Activated T-helper 9 cell treated with anti-CD3 and anti-CD28 coated beads, Interleukin-2, amount 50 U/mL, for 16 hours (primary cell): ENCODE measurements at regions not wholly inside any gene's neighbourhood (a gene's known extent, or its start where the extent isn't known, plus 50 kb on each side); places are given as distances from the start of the nearest gene placed in this dataset.
"Not testable (repeated sequence)": the region's sequence is repeated elsewhere in the genome, so short reads cannot be mapped to it uniquely, and the experiment has no call there.

Experiments
- DNase-seq: peaks from one replicate; pipeline ENCODE4 v3.0.0-alpha.2; 2020; ENCODE audit warnings: low read depth

DNA sequence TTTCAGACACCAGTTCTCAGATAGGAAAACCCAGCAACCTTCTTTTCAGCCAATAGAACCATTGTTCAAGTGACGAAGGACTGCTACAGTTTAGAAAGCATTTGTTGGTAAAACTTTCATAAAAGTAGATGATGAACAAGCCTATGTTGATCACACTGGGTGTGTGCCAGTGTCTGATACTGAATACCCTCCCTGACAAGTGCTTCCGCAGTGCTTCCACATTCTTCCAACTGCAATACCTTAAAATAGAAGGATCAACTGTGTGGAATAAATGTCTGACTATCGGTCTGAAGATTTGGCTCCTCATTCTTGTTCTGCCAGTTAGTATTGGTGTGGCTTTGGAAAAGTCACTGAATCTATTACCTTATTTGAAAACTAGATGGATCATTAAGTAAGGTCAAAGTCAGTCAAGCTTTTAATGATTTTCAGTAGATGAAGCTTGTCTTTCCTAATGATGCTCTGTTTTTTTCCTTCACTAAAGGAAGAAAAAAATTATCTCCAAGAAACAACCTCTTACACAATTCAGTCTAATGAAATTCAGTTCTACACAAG is 479.4 kb upstream of the CBLB start:
- DNase-seq: no peak

- no peak for DNase-seq
Measured at GRCh38 chr3:106349191-106349881, 480.5 kb upstream of the CBLB start.

DNA sequence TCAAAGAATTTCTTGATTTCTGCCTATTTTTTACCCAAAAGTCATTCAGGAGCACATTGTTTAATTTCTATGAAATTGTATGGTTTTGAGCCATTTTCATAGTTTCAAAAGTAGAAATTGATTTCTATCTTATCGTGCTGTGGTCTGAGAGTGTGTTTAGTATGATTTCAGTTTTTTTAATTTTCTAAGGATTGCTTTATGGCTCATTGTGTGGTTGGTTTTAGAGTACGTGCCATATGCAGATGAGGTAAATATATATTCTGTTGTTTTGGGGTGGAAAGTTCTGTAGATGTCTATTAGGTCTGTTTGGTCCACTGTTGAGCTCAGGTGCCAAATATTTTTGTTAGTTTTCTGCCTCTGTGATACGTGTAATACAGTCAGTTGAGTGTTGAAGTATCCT is 487.1 kb upstream of the CBLB start:
- no peak for DNase-seq

DNA sequence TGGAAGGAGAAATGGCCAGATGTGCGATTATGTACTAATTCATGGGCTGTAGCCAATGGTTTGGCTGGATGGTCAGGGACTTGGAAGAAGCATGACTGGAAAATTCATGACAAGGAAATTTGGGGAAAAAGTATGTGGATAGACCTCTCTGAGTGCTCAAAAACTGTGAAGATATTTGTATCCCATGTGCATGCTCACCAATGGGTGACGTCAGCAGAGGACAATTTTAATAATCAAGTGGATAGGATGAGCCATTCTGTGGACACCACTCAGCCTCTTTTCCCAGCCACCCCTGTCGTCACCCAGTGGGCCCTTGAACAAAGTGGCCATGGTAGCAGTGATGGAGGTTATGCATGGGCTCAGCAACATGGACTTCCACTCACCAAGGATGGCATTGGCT is 490.9 kb upstream of the CBLB start:
- DNase-seq: no peak

GRCh38 chr3:106360901-106361300 is 492.1 kb upstream of the CBLB start:
- not testable (repeated sequence) for DNase-seq

- DNase-seq: no peak
Measured at GRCh38 chr3:106364477-106364876, 495.7 kb upstream of the CBLB start.

- DNase-seq: no peak
Measured at GRCh38 chr3:106365061-106365691, 496.4 kb upstream of the CBLB start.

DNA sequence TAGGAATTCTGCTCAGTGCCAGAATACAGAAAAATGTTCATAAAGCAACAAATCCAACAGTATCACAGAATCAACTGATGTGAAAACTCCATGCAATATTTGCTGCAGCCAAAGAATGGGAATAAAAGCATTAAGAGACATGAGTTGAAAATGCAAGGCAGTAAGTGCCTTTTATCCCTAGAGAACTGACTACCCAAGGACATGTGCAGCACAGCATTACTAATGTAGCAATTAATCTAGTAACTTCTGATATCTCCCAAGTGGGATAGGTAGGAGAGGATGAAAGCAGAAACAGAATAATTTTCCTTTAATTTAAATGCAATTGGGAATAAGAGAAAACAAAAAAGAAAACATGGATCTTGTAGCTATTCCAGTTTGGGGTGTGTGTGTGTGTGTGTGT is 497.5 kb upstream of the CBLB start:
- no peak for DNase-seq

DNA sequence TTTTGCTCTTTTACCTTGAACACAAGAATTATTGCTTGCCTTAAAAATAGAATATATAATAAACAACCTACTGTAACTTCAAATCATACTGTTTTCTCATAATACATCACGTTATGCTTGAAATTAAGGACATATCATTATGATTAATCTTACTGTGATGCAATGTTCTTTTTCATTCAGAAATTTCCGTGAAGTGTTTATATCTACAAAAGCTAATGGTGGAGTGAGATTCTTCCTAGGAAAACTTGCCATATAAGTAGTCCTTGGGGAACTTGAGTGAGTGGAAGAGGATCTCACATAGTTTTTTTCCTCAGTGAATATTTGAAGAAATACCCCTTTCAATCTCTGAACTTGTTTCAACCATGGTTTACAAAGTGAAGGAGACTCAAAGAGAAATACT is 498.7 kb upstream of the CBLB start:
- DNase-seq: no peak

DNA sequence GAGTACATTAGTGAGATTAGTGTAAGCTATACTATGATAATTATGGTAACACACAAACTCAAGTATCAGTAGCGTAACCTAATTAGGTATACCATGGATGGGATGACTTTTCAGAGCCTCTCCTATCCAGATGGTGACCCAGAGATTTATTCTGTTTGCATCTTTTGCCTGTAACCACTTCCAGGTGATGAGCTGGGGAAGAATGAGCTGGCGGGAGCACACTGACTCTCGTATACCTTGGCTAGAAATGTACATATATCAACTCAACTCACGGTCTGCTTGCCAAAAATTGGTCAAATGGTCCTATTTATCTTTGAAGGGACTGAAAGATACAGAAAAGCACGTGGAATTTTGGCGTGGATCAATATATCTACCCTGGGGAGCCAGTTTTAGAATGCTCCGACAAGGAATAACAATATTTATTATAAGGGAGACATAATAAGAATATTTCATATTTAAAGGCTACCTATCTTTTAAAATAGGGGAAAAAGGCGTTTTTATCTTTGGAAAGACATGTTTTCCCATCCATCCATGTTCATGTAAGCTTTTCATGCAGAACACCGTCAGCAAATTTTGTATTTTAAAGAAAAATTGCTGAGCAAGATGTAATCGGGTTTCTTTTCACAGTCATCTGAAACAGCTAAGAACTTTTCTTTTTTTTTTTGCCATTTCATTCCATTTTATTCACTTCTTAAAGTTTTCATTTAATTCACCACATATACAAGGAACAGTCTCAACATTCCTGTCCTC is 502.6 kb upstream of the CBLB start:
- no peak for DNase-seq

- no peak for DNase-seq
Measured at GRCh38 chr3:106371971-106372805, 503.4 kb upstream of the CBLB start.

DNA sequence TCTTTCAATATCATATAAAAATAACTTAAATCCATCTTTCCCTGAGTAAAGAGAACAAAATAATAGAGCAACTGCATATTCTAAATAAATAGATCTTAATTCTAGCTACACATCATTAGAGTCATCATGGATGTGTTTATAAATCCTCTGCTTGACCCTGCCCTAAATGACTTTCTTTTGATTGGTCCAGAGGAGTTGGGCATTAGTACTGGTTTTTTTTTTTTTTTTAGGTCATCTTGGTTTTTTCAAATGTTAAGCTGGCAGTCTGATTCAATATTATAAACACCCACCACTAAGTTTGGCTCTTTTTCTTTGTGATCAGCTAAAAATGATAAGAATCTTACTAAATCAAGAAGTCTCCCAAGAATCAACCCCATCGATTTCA is 504.0 kb upstream of the CBLB start:
- no peak for DNase-seq

DNA sequence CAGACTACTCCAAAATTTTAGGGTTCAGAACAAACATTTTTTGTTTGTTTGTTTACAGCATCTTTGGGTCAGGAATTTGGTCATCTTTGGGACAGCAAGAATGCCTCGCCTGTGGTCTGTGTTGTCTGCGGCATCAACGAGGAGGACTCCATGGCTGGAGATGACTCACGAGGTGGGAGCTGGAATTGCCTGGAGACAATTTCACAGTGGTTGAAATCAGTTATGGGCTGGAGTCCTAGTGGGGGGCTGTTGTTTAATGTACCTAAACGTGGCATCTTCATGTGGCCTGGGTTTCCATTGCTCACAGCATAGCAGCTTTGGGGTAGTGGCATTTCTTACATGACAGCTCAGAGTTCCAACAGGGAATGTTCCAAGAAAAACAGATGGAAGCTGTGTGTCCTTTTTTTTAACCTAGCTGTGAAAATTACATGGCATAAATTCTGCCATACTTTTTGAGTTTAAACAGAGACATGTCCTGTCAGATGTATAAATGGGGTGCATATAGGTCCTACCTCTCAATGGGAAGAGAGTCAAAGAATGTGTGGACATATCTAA is 507.3 kb upstream of the CBLB start:
- DNase-seq: no peak

GRCh38 chr3:106379251-106379750 is 510.5 kb upstream of the CBLB start:
- no peak for DNase-seq

DNA sequence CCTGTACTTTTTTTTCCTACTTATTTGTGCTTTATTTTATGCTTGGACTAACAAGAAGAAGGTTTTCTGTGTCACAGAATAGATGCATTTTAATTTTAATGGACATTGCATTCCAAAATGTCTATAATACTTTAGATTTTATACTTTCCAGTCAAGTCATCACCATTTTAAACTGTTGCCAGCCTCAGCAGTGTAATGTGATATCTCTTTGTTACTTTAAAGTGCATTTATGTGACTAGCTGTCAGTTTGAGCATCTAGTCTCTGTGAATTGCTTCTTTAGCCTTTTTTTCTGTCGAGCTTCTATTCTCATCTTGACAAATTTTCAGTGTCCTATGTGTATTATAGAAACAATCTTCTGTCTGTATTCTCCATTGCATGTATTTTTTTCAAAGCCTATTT is 511.4 kb upstream of the CBLB start:
- no peak for DNase-seq

DNA sequence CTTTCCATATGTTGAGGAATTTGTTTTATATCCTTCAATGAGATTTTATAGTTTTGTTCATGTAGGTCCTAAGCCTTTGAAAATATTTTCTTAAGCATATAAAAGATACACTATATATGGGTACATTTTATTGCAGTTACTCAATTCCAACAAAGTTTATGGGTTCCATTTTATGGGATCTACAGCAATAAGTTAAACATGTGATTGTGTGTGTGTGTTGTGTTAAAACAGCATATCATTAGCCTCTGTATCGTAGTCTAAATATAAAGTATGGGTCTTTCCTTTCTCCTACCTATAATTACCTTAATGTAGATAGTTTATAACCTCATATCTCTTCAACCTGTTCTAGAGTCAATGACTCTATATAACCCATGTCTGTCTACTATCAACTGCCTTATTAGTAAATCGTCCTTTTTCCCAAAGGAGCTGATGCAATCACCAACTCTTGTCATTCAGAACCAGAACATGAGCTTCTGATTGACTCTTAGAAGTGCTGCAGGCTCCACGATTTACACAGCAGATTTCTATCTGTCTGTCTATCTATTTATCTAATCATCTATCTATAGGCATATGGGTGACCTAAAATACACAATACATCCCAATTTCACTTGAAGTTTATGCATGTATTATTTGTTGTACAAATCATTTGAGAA is 512.6 kb upstream of the CBLB start:
- no peak for DNase-seq

DNA sequence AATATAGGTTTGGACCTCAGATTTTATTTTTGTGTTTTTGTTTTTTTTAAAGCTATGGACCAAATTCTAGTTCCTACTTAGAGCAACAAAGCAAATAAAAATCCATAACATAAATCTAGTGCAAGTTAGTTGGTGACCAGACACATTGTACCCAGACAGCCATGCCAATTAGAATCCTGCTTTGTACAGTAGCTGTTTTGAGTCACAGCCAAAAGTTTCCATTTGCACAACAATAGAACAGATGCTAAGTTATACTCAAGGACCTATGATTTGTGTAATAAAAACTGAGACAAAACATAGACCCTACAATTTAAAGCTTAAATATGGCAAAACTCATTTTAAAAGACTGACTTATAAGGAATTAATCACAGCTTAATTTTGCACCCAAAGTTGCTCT is 513.1 kb upstream of the CBLB start:
- DNase-seq: no peak

DNA sequence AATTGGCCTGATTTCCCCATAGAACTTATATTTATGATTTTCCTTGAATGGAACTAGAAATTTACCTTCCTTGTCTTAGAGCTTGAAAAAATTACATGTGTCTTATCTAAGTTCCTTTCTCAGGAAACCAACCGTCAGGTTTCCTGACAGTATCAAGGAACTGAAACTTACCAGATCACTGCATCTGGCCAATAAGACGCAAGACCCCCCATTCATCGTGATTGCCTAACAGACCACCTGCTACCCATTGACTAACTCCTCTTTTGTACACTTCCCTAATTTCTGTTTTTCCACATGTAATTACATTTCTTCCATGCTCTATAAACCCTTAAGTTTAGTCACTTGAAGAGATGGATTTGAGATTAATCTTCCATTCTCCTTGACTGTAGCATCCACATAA is 517.2 kb upstream of the CBLB start:
- no peak for DNase-seq

DNA sequence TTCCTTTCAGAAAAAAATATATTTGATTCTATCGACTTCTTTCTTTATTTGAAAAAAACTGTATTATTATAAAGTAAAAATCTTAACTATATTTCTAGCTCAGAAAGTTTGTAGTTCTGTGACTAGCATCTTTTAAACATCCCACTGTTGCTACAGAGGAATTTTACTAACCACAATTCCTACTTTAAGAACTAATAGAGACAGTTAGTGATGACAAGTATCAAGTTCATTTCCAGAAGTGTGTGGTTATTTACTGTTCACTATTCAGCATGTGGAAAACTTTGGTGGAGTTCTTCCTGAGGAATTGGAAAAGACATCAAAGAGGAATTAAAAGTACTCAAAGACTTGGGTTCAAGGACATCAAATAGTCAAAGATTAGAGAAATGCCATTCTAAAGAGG is 524.1 kb upstream of the CBLB start:
- DNase-seq: no peak

DNA sequence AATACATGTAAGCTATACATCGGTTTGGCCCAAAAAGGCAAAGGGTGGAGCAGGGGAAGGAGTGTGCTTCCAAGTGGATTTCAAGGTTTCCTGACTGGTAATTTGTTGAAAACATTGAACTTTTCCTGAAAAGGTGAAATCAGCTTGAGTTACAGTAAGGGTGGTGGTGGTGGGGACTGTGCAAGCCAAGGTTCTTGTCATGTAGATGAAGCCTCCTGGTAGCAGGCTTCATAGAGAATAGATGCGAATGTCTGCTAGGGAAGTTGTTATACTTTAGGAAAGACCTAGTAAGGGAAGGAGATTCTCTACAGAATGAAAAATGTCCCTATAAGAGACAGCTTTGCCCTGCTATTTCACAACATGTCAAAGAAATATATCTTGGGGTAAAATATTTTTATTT is 528.2 kb upstream of the CBLB start:
- DNase-seq: no peak

- DNase-seq: no peak
Measured at GRCh38 chr3:106398891-106399600, 530.2 kb upstream of the CBLB start.
